T-helper 9 cell (primary cell): ENCODE measurements at regions not wholly inside any gene's neighbourhood (a gene's known extent, or its start where the extent isn't known, plus 50 kb on each side); places are given as distances from the start of the nearest gene placed in this dataset.

Experiments used
- DNase-seq: peaks from one replicate; pipeline ENCODE4 v3.0.0-alpha.2; 2020

DNA sequence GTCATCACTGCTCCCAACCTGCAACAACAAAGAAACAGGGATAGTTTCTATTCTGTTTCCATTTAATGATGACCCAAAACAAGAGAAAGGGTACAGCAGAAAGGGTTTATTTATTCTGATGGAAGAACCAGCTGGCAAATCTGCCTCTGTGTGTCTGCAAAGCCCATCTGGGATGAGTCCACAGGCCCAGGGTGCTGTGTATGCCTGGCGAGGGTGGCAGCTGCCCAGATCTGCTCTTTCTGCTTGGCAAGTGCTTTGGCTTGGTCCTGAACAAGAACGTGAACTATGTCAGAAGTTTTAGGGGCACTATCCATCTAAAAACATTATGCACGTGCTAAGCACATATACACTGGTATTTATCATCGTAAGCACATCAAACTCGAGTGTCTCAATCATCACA lies 333.8 kb downstream of the CXCL12 start:
- DNase-seq: no peak

DNA sequence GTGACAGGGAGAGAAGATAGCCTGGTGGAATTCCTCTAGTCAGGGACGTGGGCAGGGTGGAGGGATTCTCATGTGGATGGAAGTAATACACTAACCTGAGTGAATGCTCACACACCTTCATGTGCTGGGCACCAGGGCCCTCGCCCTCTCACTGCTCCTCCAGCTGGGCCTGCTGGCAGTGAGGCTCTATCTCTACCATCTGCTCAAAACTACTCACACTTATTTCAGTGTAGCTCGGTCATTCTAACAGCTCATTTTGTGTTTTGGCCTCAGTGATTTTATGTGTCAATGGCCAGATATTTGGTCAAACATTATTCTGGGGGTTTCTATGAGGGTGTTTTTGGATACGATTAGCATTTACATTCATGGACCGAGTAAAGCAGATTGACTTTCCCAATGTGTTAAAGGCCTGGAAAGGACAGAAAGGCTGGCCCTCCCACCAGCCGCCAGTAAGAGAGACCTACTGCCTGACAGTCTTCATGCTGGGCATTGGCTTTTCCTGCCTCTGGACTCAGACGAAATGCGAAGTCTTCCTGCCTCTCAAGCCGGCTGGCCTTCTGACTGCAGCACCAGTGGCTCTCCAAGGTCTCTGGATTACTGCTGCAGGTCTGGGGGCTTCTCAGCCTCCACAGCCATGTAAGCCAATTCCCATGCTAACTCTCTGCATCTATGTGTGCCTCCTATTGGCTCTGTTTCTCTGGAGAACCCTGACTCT lies 335.4 kb downstream of the CXCL12 start:
- DNase-seq: no peak

- no peak for DNase-seq
These were observed 337.5 kb downstream of the CXCL12 start for GRCh38 chr10:44047361-44047760.

DNA sequence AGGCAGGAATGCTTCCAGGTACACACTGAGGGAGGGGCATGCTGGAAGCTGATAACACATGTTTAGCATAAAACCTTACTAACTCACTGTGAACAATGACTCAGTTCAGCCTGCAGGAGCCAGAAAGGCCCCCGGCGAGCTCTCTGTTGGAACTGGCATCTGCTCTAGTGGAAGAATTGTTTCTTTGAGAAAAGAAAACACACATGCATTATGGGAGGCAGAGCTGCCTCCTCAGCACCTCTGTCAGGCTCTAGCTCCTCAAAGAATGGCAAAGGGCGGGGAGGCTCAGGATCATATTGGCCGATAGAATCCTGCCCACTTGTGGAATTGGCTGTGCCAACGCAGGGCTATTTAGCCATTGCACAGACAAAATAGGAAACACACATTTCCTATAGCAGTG lies 338.3 kb downstream of the CXCL12 start:
- DNase-seq: no peak

DNA sequence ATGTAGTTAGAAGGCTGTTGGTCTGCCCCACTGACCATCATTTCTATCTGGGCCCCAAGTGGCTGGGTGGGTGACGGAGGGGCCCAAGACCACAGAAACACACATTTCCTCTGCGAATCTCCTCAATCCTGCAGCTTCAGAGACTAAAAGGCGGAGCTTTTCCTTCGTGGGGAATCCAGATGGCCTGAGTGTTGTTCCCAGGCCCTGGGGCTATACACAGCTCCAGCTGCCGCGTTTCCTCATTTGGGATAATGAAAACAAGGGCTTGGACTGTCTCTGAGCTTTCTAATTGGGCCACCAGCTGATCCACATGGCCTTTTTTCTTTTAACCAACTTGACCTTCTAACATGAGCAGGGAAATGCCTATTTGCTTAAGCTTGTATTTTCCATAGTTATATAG lies 339.9 kb downstream of the CXCL12 start:
- DNase-seq: no peak

- DNase-seq: no peak
These were observed 340.3 kb downstream of the CXCL12 start for GRCh38 chr10:44044549-44044948.

- DNase-seq: no peak
These were observed 341.1 kb downstream of the CXCL12 start for GRCh38 chr10:44043646-44044375.

- DNase-seq: no peak
These were observed 341.8 kb downstream of the CXCL12 start for GRCh38 chr10:44042926-44043602.

DNA sequence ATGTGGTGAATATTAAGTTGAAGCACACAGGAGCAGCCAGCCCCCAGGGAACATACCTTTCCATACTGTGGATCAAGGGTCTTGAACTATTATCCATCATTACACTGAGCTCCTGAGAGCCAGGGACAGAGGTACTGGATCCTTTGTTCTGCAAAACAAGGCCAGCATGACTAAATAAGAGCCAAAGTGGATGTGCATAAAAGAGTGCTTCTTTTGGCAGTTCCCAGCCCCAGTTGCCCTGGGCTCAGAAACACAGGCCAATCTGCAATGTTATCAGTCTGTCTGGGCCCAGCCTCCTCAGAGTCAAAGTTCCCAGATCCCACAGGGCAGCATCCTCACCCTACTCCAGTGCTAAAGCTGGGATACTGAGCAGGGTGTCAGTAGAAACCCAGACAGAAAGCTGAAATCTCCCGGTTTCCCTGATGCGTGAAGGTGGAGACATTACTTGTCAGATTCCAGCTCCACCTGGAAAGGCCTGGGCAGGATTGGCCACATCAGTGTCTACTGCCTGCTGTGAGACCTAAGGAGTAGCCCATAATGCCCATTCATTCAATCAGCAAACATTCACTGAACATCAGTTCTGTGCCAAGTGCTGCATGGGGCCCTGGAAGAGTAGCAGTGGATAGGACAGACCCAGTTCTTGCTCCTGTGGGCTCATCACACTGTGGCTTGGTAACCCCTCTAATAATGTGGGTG lies 342.7 kb downstream of the CXCL12 start:
- no peak for DNase-seq

DNA sequence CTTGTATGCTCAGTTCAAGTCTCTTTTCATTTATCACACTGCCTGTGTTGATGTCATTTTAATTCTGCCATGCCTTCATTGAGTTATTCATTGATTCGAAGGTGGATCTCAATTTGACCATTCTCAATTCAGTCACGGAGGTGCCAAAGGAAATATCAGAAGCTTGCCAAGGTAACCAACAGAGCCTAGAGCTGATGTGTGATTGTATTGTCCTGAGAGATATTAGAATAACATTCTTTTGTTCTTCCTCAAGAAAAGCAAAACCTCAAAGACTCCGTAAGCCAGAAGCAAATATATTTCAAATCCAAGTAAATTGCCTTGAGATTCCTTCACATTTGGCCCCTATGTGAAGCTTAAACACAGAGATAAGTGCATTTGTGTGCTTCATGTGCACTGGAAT lies 345.3 kb downstream of the CXCL12 start:
- DNase-seq: no peak

GRCh38 chr10:44036425-44036824 lies 348.5 kb downstream of the CXCL12 start:
- no peak for DNase-seq

GRCh38 chr10:44035474-44036197 lies 349.3 kb downstream of the CXCL12 start:
- DNase-seq: no peak

DNA sequence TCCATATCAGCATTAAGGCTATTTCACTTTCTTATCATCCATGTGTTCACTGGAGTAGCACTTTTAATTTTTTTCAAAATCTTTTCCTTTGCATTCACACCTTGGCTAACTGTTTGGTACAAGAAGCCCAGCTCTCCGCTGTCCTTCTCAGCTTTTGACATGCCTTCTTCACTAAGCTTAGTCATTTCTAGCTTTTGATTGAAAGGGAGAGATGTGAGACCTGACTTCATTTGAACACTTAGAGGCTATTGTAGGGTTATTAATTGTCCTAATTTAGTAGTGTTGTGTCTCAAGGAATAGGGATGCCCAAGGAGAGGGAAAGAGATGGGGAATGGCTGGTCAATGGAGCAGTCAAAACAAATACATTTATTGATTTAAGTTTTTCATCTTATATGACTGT lies 350.0 kb downstream of the CXCL12 start:
- DNase-seq: no peak

DNA sequence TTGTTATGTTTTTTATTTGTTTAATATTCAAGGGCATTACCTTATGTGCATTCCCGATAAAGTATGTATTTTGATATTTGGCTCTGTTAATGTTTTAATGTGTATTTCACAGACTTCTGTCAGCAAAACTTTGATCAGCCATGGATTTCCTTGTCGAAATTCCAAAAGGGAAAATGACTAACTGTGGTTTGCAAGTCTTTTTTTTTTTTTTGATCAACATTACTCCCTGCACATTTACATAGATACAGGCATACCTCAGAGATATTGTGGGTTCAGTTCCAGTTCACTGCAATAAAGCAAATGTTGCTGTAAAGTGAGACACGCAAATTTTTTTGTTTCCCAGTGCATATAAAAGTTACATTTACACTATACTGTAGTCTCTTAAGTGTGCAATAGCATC lies 351.9 kb downstream of the CXCL12 start:
- DNase-seq: no peak

GRCh38 chr10:44032216-44032615 lies 352.7 kb downstream of the CXCL12 start:
- no peak for DNase-seq

DNA sequence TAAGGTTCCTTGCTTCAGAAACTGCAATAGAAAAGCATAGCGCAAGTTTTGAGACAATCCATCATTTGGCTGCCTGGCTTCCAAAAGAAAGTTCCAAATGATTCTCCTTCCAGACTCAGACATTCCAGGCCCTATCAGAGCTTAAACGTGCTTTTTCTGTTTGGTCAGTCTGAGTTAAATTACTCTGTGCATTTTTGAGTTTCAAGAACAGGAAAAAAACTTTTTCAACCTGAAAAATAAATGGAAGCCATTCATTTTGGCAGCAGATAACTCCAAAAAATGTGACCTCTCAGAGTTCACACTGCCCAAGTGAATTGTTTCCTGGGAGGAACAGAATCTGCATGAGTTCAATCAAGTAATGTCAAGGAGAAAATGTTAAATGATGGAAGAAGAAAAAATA lies 354.2 kb downstream of the CXCL12 start:
- DNase-seq: no peak

GRCh38 chr10:44030132-44030531 lies 354.8 kb downstream of the CXCL12 start:
- DNase-seq: peak; percentile 3

DNA sequence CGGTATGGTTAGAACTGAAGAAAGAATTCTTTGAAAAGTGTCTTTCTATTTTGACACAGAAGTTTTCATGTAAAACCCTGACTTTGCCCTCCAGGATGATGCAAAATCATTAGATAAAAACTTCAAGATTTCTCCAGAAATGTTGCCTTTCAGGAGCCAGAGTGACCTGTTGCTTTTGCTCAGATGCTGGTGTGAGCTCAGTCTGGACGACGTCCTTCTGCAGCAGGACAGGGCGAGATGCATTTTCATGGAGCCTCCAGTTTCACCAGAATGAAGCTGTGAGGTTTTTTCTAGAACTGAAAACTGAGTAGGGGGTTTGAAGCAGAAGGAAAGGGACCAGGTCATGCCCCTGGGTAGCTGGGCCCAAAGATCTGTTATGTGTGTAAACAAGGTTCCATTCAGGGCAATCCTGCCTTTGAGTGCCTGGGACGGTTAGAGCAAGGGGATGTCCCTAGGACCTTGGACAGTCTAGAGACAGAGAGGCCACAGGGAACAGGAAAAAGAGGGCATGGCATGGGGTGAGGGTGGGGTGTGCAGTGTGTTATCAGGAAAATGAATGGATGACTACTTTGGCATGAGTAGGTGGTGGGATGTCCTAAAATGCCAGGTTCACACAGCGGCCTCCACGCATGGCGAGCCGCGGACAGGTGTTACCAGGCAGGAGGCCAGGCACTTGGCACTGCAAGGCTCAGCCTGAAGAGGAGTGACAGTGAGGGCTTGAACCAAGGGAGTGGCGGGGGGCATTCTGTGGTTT lies 356.3 kb downstream of the CXCL12 start:
- DNase-seq: no peak

DNA sequence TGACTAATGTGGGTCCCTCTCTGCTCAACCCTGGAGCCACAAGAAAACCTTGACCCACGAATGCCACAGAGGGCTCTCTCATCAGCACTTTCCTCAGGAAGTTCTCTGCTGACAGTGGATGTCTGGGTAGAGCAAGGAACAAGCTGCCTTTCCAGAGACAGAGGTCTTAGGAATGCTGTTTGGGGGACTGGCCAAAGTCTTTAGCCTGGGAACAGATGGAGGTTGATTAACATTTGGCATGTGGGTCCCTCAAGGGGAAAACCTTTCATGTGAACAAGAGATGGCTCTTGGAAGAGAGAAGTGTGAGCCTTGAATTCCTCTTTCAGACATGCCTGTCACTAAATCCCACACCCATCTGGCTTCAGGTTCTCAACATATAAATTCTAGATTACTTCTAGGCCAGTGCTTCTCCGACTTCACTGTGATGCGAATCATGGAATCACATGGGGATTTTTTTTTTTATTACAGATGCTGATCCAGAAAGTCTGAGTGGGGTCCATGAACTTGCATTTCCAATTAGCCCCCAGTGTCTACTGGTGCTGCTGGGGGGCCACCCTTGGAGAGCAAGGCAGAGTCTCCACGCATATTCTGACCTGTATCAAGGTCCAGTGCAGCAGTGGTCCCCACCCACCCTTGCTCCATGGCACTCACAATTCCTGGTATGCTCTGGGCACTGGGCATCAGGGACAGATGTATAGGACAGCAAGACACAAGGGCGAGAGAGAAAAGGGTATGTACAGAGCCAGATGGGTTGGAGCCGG lies 360.4 kb downstream of the CXCL12 start:
- no peak for DNase-seq

DNA sequence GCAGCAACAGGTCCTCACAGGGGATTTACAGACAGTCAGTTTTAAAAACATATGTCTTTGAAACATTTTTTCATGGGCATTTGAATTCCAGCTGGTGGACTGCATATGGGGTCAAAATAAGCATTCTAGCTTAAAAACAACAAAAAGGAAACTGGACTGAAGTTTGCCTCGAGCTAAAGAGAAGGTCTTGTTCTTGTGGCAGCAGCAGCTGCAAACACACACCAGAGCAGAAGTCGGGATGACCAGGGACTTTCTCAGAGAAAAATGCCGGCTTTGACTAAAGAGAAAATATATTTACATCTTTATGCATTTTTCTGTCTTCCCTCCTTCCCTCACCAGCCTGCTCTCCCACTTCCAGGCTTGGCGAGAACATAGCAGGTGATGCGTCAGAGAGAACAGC lies 361.4 kb downstream of the CXCL12 start:
- DNase-seq: no peak

DNA sequence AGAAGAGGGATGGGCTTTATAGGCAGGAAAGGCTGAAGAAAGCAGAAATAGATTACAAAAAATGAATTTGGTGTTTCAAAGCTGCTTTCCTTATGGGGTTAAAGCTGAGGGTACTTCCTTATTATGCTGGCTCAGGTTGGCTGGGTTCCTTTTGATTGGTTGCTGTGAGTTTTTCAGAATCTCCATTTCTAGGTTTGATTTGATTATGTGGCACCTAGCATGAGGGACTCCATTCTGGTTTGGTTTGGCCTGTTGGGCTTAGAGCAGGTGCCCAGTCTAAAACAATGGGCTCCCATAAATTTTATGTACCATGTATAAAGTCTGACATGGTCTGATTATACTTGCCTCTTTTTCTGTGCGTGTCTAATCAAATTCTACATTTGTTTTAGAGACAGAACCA lies 362.7 kb downstream of the CXCL12 start:
- no peak for DNase-seq
